ENCODE measurements at regions not wholly inside any gene's neighbourhood (a gene's known extent, or its start where the extent isn't known, plus 50 kb on each side); places are given as distances from the start of the nearest gene placed in this dataset.

GRCh38 chr3:17831366-17831765 lies 88.9 kb upstream of the TBC1D5 start:
- intact Hi-C loops (cut with micrococcal nuclease), result no loop called here
- no peaks in the 10 kb centered on the region for H3K9me3 ChIP-seq (ENCODE audit: control extremely low read depth in 1 of 3, control insufficient read depth in 2 of 3, insufficient read depth in 1 of 3, low read length in 2 of 3)
- no peaks in the 10 kb centered on the region for H4K20me1 ChIP-seq (ENCODE audit: control insufficient read depth, insufficient read depth, low read length, poor library complexity, severe bottlenecking)
- H3K79me2 ChIP-seq (ENCODE audit: control insufficient read depth, insufficient read depth, low read length), result no peaks in the 10 kb centered on the region
- CTCF ChIA-PET, result interaction anchor here (0.8 to 2.9 kb wide), 2 partner anchors 10 to 15 kb away, joined by 3 to 19 read pairs; no protein-coding TSS in a partner anchor
- Mint-ChIP-seq H3K27ac (no peak overlapping the region), H3K9me3 (ENCODE audit: insufficient read depth) (no peaks in the 10 kb centered on the region), H3K4me3 (no peak overlapping the region), H3K27me3 (peaks cover 3% of the 10 kb centered on the region), H3K4me1 (no peaks in the 10 kb centered on the region)
- H3K36me3 ChIP-seq (replicated peaks in 1 of 2; ENCODE audit: control extremely low read depth in 1 of 2, control insufficient read depth in 1 of 2, extremely low read depth in 1 of 2, insufficient read depth in 2 of 2, low read length in 1 of 2), result no peaks in the 10 kb centered on the region
- H3K9ac ChIP-seq (ENCODE audit: low read length), result no peak overlapping the region
- no peak overlapping the region for H3K4me2 ChIP-seq (replicated peaks; ENCODE audit: low read depth, low read length, poor library complexity, severe bottlenecking)
- H2AFZ ChIP-seq (ENCODE audit: insufficient read depth, low read depth, low read length, poor library complexity, severe bottlenecking), result no peak overlapping the region
- H3K4me1 ChIP-seq (ENCODE audit: control insufficient read depth in 2 of 2, insufficient read depth in 2 of 2, low read length in 2 of 2), result no peaks in the 10 kb centered on the region
- no peak overlapping the region for H3K27ac ChIP-seq (ENCODE audit: low read length in 2 of 2)
- ATAC-seq (ENCODE audit: low read depth) (no peak), DNase-seq (no peak)
- no peaks in the 10 kb centered on the region for H3K27me3 ChIP-seq (replicated peaks in 1 of 4; ENCODE audit: control extremely low read depth in 1 of 4, control insufficient read depth in 3 of 4, insufficient read depth in 4 of 4, low read length in 3 of 4)
- H3K4me3 ChIP-seq (ENCODE audit: control extremely low read depth in 1 of 5, extremely low read depth in 1 of 5, insufficient read depth in 1 of 5, low read depth in 2 of 5, low read length in 4 of 5), result no peak overlapping the region
- TF ChIP-seq EZH2 (IDR thresholded peaks at IDR 0.05; ENCODE audit: borderline replicate concordance, insufficient read depth, low read depth, low read length, poor library complexity, severe bottlenecking) (no peak), CTCF (IDR thresholded peaks at IDR 0.05) (no peak)
- POLR2A ChIA-PET, result no interaction called here

DNA sequence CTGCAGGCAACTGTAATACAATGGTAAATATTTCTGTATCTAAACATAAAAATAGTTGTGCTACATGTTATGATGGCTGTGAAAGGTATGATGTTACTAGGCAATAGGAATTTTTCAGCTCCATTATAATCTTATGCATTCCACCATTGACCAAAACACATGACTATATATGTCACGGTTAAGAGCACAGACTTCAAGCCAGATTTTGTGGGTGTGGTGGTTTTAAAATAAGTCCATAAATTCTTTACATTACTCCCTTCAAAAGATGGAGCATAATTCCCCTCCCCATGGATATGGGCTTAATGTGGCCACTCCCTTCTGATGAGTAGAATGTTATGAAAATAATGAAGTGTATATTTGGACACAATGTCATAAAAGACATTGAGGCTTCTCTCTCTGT lies 88.4 kb upstream of the TBC1D5 start:
- Mint-ChIP-seq H3K27ac (no peak overlapping the region), H3K4me3 (no peak overlapping the region), H3K9me3 (ENCODE audit: insufficient read depth) (no peaks in the 10 kb centered on the region), H3K27me3 (peaks cover 3% of the 10 kb centered on the region), H3K4me1 (no peaks in the 10 kb centered on the region)
- Histone ChIP-seq H3K27ac (ENCODE audit: low read length in 2 of 2) (no peak overlapping the region), H3K4me3 (ENCODE audit: control extremely low read depth in 1 of 5, extremely low read depth in 1 of 5, insufficient read depth in 1 of 5, low read depth in 2 of 5, low read length in 4 of 5) (no peak overlapping the region), H3K4me1 (ENCODE audit: control insufficient read depth in 2 of 2, insufficient read depth in 2 of 2, low read length in 2 of 2) (no peaks in the 10 kb centered on the region), H3K27me3 (replicated peaks in 1 of 4; ENCODE audit: control extremely low read depth in 1 of 4, control insufficient read depth in 3 of 4, insufficient read depth in 4 of 4, low read length in 3 of 4) (no peaks in the 10 kb centered on the region), H2AFZ (ENCODE audit: insufficient read depth, low read depth, low read length, poor library complexity, severe bottlenecking) (no peak overlapping the region), H3K79me2 (ENCODE audit: control insufficient read depth, insufficient read depth, low read length) (no peaks in the 10 kb centered on the region), H3K36me3 (replicated peaks in 1 of 2; ENCODE audit: control extremely low read depth in 1 of 2, control insufficient read depth in 1 of 2, extremely low read depth in 1 of 2, insufficient read depth in 2 of 2, low read length in 1 of 2) (no peaks in the 10 kb centered on the region), H3K4me2 (replicated peaks; ENCODE audit: low read depth, low read length, poor library complexity, severe bottlenecking) (no peak overlapping the region), H3K9me3 (ENCODE audit: control extremely low read depth in 1 of 3, control insufficient read depth in 2 of 3, insufficient read depth in 1 of 3, low read length in 2 of 3) (no peaks in the 10 kb centered on the region), H4K20me1 (ENCODE audit: control insufficient read depth, insufficient read depth, low read length, poor library complexity, severe bottlenecking) (no peaks in the 10 kb centered on the region), H3K9ac (ENCODE audit: low read length) (no peak overlapping the region)
- TF ChIP-seq CTCF (IDR thresholded peaks at IDR 0.05) (no peak), EZH2 (IDR thresholded peaks at IDR 0.05; ENCODE audit: borderline replicate concordance, insufficient read depth, low read depth, low read length, poor library complexity, severe bottlenecking) (no peak)
- ChIA-PET CTCF (interaction anchor here (0.8 to 2.9 kb wide), 2 partner anchors 10 to 16 kb away, joined by 3 to 19 read pairs; no protein-coding TSS in a partner anchor), POLR2A (no interaction called here)
- ATAC-seq (ENCODE audit: low read depth), result no peak
- intact Hi-C loops (cut with micrococcal nuclease), result no loop called here
- no CpG with 5 or more reads among the region's 1 CpG for WGBS (ENCODE audit: insufficient coverage)
- no peak for DNase-seq

All from B cell (primary cell).